ENCODE measurements at regions not wholly inside any gene's neighbourhood (a gene's known extent, or its start where the extent isn't known, plus 50 kb on each side); places are given as distances from the start of the nearest gene placed in this dataset.

- Histone ChIP-seq H3K9me3 (no peaks in the 10 kb centered on the region), H3K36me3 (no peaks in the 10 kb centered on the region), H3K27me3 (no peaks in the 10 kb centered on the region), H3K4me3 (no peak overlapping the region), H3K4me1 (ENCODE audit: insufficient read depth) (no peaks in the 10 kb centered on the region), H3K27ac (no peak overlapping the region)
- intact Hi-C loops (cut with DNase I): no loop called here
- DNase-seq: no peak
- WGBS, 3 donors: 89 to 97% (median 94%) methylated on average over 1 of the region's 1 CpG
- TF ChIP-seq EP300 (IDR thresholded peaks at IDR 0.05) (no peak), POLR2A (IDR thresholded peaks at IDR 0.05) (no peak), CTCF (IDR thresholded peaks at IDR 0.05) (no peak)
Observed at GRCh38 chr17:36840796-36841195, 96.5 kb upstream of the LHX1 start.

GRCh38 chr17:36842231-36842819, 95.0 kb upstream of the LHX1 start:
- DNase-seq: no peak
- H3K9me3 ChIP-seq: no peaks in the 10 kb centered on the region
- H3K4me3 ChIP-seq: no peak overlapping the region
- no peaks in the 10 kb centered on the region for H3K36me3 ChIP-seq
- 3 to 13% (median 10%) methylated on average over 6 of the region's 6 CpGs for WGBS, 3 donors
- no peaks in the 10 kb centered on the region for H3K4me1 ChIP-seq (ENCODE audit: insufficient read depth)
- H3K27ac ChIP-seq: no peak overlapping the region
- TF ChIP-seq EP300 (IDR thresholded peaks at IDR 0.05): no peak
- no peak for TF ChIP-seq POLR2A (IDR thresholded peaks at IDR 0.05)
- no peak for TF ChIP-seq CTCF (IDR thresholded peaks at IDR 0.05)
- no peaks in the 10 kb centered on the region for H3K27me3 ChIP-seq
- intact Hi-C loops (cut with DNase I): no loop called here

GRCh38 chr17:36842963-36843558, 94.2 kb upstream of the LHX1 start:
- 36 to 40% (median 37%) methylated on average over 12 of the region's 12 CpGs for WGBS, 3 donors
- Histone ChIP-seq H3K9me3 (no peaks in the 10 kb centered on the region), H3K27me3 (no peaks in the 10 kb centered on the region)

GRCh38 chr17:36844013-36844412, 93.3 kb upstream of the LHX1 start:
- no peaks in the 10 kb centered on the region for H3K27me3 ChIP-seq
- TF ChIP-seq POLR2A (IDR thresholded peaks at IDR 0.05) (no peak), EP300 (IDR thresholded peaks at IDR 0.05) (no peak), CTCF (IDR thresholded peaks at IDR 0.05) (no peak)
- 71 to 77% (median 77%) methylated on average over 2 of the region's 2 CpGs for WGBS, 3 donors

More at GRCh38 chr17:36842963-36843558, 94.2 kb upstream of the LHX1 start:
- no peak for TF ChIP-seq POLR2A (IDR thresholded peaks at IDR 0.05)
- TF ChIP-seq EP300 (IDR thresholded peaks at IDR 0.05): no peak
- TF ChIP-seq CTCF (IDR thresholded peaks at IDR 0.05): no peak
- H3K36me3 ChIP-seq: no peaks in the 10 kb centered on the region
- H3K4me1 ChIP-seq (ENCODE audit: insufficient read depth): no peaks in the 10 kb centered on the region
- no peak overlapping the region for H3K4me3 ChIP-seq
- no peak for DNase-seq
- intact Hi-C loops (cut with DNase I): no loop called here
- no peak overlapping the region for H3K27ac ChIP-seq

More at GRCh38 chr17:36844013-36844412, 93.3 kb upstream of the LHX1 start:
- H3K4me3 ChIP-seq: no peak overlapping the region
- intact Hi-C loops (cut with DNase I): no loop called here
- H3K36me3 ChIP-seq: no peaks in the 10 kb centered on the region
- DNase-seq: no peak
- no peak overlapping the region for H3K27ac ChIP-seq
- H3K9me3 ChIP-seq: no peaks in the 10 kb centered on the region
- no peaks in the 10 kb centered on the region for H3K4me1 ChIP-seq (ENCODE audit: insufficient read depth)
